ENCODE measurements at regions not wholly inside any gene's neighbourhood (a gene's known extent, or its start where the extent isn't known, plus 50 kb on each side); places are given as distances from the start of the nearest gene placed in this dataset.
"Not testable (repeated sequence)": the region's sequence is repeated elsewhere in the genome, so short reads cannot be mapped to it uniquely, and the experiment has no call there.

GRCh38 chrX:1700757-1701156 lies 85.9 kb downstream of the ASMT start:
- no peak for DNase-seq

GRCh38 chrX:1701396-1701901 lies 86.6 kb downstream of the ASMT start:
- not testable (repeated sequence) for DNase-seq

GRCh38 chrX:1702142-1702541 lies 87.3 kb downstream of the ASMT start:
- not testable (repeated sequence) for DNase-seq

- not testable (repeated sequence) for DNase-seq
Measured at GRCh38 chrX:1702557-1702956, 87.7 kb downstream of the ASMT start.

GRCh38 chrX:1709277-1709676 lies 94.4 kb downstream of the ASMT start:
- DNase-seq = not testable (repeated sequence)

- DNase-seq = no peak
Measured at GRCh38 chrX:1713296-1713695, 98.4 kb downstream of the ASMT start.

GRCh38 chrX:1717373-1717772 lies 102.5 kb downstream of the ASMT start:
- DNase-seq = peak; percentile 53

GRCh38 chrX:1719270-1719669 lies 104.4 kb downstream of the ASMT start:
- DNase-seq = no peak

- no peak for DNase-seq
Measured at GRCh38 chrX:1720836-1721235, 106.0 kb downstream of the ASMT start.

GRCh38 chrX:1725472-1725871 lies 110.6 kb downstream of the ASMT start:
- no peak for DNase-seq

GRCh38 chrX:1727531-1728027 lies 112.7 kb downstream of the ASMT start:
- no peak for DNase-seq

- no peak for DNase-seq
Measured at GRCh38 chrX:1734806-1735205, 119.9 kb downstream of the ASMT start.

- DNase-seq = no peak
Measured at GRCh38 chrX:1741816-1742394, 127.0 kb downstream of the ASMT start.

GRCh38 chrX:1743105-1743504 lies 128.2 kb downstream of the ASMT start:
- no peak for DNase-seq

GRCh38 chrX:1743663-1744062 lies 128.8 kb downstream of the ASMT start:
- no peak for DNase-seq

- DNase-seq = no peak
Measured at GRCh38 chrX:1748408-1748807, 133.5 kb downstream of the ASMT start.

- no peak for DNase-seq
Measured at GRCh38 chrX:1749499-1749898, 134.6 kb downstream of the ASMT start.

GRCh38 chrX:1750267-1750666 lies 135.4 kb downstream of the ASMT start:
- no peak for DNase-seq

- no peak for DNase-seq
Measured at GRCh38 chrX:1751781-1752180, 136.9 kb downstream of the ASMT start.

- not testable (repeated sequence) for DNase-seq
Measured at GRCh38 chrX:1752799-1753198, 137.9 kb downstream of the ASMT start.

GRCh38 chrX:1754077-1754476 lies 139.2 kb downstream of the ASMT start:
- no peak for DNase-seq

- DNase-seq = no peak
Measured at GRCh38 chrX:1763294-1763693, 148.4 kb downstream of the ASMT start.

GRCh38 chrX:1764883-1765364 lies 150.1 kb downstream of the ASMT start:
- not testable (repeated sequence) for DNase-seq

GRCh38 chrX:1767026-1767425 lies 152.2 kb downstream of the ASMT start:
- no peak for DNase-seq
